ENCODE measurements at regions not wholly inside any gene's neighbourhood (a gene's known extent, or its start where the extent isn't known, plus 50 kb on each side); places are given as distances from the start of the nearest gene placed in this dataset.
"Not testable (repeated sequence)": the region's sequence is repeated elsewhere in the genome, so short reads cannot be mapped to it uniquely, and the experiment has no call there.

- not testable (repeated sequence) for H3K4me3 ChIP-seq; H3K9me3 ChIP-seq; H3K4me1 ChIP-seq; H3K27ac ChIP-seq; H3K27me3 ChIP-seq; DNase-seq (ENCODE audit: low spot score in 2 of 2); H3K36me3 ChIP-seq
- no CpG with 5 or more reads among the region's 3 CpGs for WGBS
Measured at GRCh38 chr1:224031986-224032385, 81.9 kb upstream of the FBXO28 start.

DNA sequence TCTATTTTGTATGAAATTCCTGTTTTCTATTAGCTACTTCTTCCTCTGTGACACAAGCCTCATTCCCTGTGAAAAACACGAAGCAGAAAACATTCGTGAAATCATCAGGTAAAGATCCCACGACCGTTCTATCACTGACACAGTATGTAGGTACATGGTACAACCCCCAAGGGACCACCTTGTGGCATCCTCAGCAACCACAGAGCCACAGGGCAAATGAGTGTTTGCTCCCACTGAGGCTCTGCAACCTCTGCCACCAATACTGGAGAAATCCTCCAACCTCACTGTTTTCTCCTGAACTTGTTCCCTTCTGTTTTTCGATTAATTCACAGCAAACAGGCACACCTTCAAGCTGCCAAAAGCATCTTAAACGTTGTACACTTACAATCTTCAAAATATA, 83.7 kb upstream of the FBXO28 start:
- H3K27me3 ChIP-seq; H3K4me1 ChIP-seq; DNase-seq (ENCODE audit: low spot score in 2 of 2); H3K27ac ChIP-seq; H3K9me3 ChIP-seq; H3K36me3 ChIP-seq; H3K4me3 ChIP-seq: not testable (repeated sequence)
- 81% methylated on average over 6 of the region's 6 CpGs for WGBS

DNA sequence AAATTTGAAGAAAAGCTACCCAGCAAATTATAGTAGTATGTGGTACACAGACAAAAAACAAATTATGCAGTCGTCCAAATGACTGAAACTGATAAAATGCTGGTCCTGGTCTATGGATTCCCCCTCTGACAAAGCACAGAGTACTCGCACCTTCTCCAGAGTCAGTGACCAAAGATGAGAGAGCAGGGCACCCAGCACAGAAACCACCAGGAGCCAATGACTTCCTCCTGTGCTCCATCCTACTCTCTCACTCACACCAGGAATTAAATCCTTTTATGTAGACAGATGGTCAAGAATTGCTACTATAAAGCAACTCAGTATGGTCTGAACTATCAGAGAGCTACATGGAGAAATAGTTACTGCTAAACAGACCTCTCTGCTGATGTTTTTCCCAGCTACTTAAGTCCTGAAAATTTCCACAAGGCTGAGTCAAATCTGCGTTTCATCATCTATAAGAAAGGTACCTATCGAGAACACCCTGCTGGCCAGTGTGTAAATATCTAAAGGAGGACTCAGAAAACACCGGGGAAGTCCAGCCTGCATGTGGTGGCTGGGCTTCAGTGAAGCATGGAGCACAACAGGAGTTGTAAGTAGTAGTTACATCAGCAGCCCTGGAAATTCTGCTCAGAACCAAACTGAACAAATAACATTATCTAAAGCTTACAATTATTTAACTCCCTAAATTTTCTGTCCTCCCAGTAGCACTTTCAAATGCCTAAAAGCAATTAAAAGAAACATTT, 84.5 kb upstream of the FBXO28 start:
- not testable (repeated sequence) for H3K4me1 ChIP-seq; H3K9me3 ChIP-seq; H3K27me3 ChIP-seq; DNase-seq (ENCODE audit: low spot score in 2 of 2); H3K36me3 ChIP-seq; H3K27ac ChIP-seq; H3K4me3 ChIP-seq
- WGBS: 72% methylated on average over 4 of the region's 5 CpGs

DNA sequence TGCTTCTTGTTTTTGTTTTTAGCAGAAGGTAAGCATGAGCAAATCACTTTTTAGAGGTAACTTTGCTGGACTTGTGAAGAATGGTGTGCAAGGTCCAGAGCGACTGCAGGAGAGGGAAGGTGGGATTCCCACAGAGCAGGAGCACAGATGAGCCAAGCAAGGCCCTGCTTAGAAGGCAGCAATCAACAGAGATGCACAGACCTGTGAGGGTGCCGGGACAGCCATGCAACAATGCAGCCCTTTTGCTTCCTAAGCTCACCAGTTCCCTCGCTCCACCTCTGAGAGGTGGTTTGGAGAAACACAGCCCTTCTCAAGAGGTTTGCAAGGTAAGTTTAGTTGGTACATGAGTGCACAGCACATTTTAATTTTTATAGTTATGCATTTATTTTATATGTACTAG, 85.1 kb upstream of the FBXO28 start:
- H3K27me3 ChIP-seq; H3K27ac ChIP-seq; H3K4me1 ChIP-seq; H3K4me3 ChIP-seq; H3K9me3 ChIP-seq; DNase-seq (ENCODE audit: low spot score in 2 of 2); H3K36me3 ChIP-seq: not testable (repeated sequence)
- WGBS: no CpG with 5 or more reads among the region's 3 CpGs

DNA sequence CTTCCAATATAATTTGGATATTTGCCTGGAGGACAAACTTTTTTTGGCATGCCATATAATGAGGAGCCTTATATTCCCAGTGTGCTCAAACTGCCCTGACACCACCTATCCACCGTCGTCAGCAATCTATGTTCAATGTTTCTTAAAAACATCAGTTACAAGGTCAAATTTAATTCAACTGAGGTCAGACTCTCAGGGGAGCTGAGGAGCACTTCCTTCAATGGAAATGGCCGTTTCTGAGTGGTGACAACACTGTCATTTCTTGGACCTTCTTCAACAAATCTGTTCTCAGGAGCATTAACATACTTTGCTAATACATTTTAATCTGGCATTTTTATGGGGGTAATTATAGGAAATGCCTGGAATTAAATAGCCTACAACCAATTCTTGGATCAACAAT, 90.8 kb upstream of the FBXO28 start:
- not testable (repeated sequence) for DNase-seq (ENCODE audit: low spot score in 2 of 2); H3K4me1 ChIP-seq; H3K36me3 ChIP-seq; H3K27ac ChIP-seq; H3K27me3 ChIP-seq; H3K4me3 ChIP-seq; H3K9me3 ChIP-seq
- 56% methylated on average over 3 of the region's 3 CpGs for WGBS

- not testable (repeated sequence) for H3K9me3 ChIP-seq; H3K27ac ChIP-seq; H3K4me1 ChIP-seq; DNase-seq (ENCODE audit: low spot score in 2 of 2); H3K27me3 ChIP-seq; H3K4me3 ChIP-seq; H3K36me3 ChIP-seq
- WGBS: 78% methylated on average over 7 of the region's 7 CpGs
Measured at GRCh38 chr1:224022249-224022970, 91.5 kb upstream of the FBXO28 start.

- not testable (repeated sequence) for H3K36me3 ChIP-seq; H3K27ac ChIP-seq; H3K4me1 ChIP-seq; H3K27me3 ChIP-seq; H3K4me3 ChIP-seq; DNase-seq (ENCODE audit: low spot score in 2 of 2); H3K9me3 ChIP-seq
- WGBS: 85% methylated on average over 3 of the region's 3 CpGs
Measured at GRCh38 chr1:224019866-224020265, 94.0 kb upstream of the FBXO28 start.

DNA sequence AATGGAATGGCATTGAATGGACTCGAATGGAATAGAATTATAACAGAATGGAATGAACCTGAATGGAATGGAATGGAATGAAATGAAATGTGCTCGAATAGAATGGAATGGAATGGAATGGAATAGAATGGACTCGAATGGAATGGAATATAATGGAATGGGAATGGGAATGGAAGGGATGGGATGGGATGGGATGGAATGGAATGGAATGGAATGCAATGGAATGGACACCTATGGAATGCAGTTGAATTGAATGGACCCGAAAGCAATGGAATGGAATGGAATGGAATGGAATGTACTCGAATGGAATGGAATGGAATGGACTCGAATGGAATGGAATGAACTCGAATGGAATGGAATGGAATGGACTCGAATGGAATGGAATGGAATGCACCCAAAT, 98.1 kb upstream of the FBXO28 start:
- H3K9me3 ChIP-seq; H3K4me3 ChIP-seq; H3K27me3 ChIP-seq; DNase-seq (ENCODE audit: low spot score in 2 of 2); H3K36me3 ChIP-seq; H3K4me1 ChIP-seq; H3K27ac ChIP-seq: not testable (repeated sequence)
- WGBS: 95% methylated on average over 8 of the region's 8 CpGs

DNA sequence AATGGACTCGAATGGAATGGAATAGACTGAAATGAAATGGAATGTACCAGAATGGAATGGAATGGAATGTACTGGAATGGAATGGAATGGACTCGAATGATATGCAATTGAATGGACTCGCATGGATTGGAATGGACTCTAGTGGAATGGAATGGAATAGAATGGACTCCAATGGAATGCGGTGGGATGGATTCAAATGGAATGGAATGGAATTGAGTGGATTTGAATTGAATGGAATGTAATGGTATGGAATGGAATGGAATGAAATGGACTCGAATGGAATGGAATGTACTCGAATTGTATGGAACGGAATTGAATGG, 99.6 kb upstream of the FBXO28 start:
- Histone ChIP-seq H3K4me1 (no peaks in the 10 kb centered on the region), H3K27me3 (no peaks in the 10 kb centered on the region), H3K27ac (no peak overlapping the region), H3K36me3 (no peaks in the 10 kb centered on the region), H3K4me3 (no peak overlapping the region), H3K9me3 (no peaks in the 10 kb centered on the region)
- TF ChIP-seq CTCF (IDR thresholded peaks at IDR 0.05) (no peak), EP300 (IDR thresholded peaks at IDR 0.05) (no peak), POLR2A (IDR thresholded peaks at IDR 0.05) (no peak), POLR2AphosphoS5 (IDR thresholded peaks at IDR 0.05) (no peak)
- 80% methylated on average over 7 of the region's 7 CpGs for WGBS
- DNase-seq (ENCODE audit: low spot score in 2 of 2): no peak

DNA sequence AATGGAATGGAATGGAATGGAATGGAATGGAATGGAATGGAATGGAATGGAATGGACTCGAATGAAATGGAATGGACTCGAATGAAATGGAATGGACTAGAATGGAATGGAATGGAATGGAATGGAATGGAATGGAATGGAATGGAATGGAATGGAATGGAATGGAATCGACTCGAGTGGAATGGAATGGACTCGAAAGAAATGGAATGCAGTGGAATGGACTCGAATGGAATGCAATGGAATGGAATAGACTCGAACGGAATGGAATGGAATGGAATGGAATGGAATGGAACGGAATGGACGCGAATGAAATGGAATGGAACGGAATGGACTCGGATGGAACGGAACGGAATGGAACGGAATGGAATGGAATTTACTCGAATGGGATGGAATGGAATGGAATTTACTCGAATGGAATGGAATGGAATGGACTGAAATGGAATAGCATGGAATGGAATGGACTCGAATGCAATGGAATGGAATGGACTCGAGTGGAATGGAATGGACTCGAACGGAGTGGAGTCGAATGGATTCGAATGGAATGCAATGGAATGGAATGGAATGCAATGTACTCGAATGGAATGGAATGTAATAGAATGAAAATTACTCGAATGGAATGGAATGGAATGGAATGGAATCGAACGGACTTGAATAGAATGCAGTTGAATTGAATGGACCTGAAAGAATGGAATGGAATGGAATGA, 100.1 kb upstream of the FBXO28 start:
- not testable (repeated sequence) for DNase-seq (ENCODE audit: low spot score in 2 of 2); H3K4me1 ChIP-seq; H3K27ac ChIP-seq; H3K4me3 ChIP-seq; H3K36me3 ChIP-seq; H3K27me3 ChIP-seq; H3K9me3 ChIP-seq
- 84% methylated on average over 28 of the region's 28 CpGs for WGBS

- not testable (repeated sequence) for DNase-seq (ENCODE audit: low spot score in 2 of 2); H3K36me3 ChIP-seq; H3K4me1 ChIP-seq; H3K4me3 ChIP-seq; H3K27ac ChIP-seq; H3K9me3 ChIP-seq; H3K27me3 ChIP-seq
- WGBS: 88% methylated on average over 19 of the region's 19 CpGs
Measured at GRCh38 chr1:224012807-224013434, 101.0 kb upstream of the FBXO28 start.

GRCh38 chr1:224012162-224012561, 101.7 kb upstream of the FBXO28 start:
- H3K4me3 ChIP-seq; H3K27me3 ChIP-seq; H3K4me1 ChIP-seq; H3K9me3 ChIP-seq; H3K36me3 ChIP-seq; DNase-seq (ENCODE audit: low spot score in 2 of 2); H3K27ac ChIP-seq: not testable (repeated sequence)
- WGBS: 78% methylated on average over 15 of the region's 15 CpGs
